ENCODE measurements at regions not wholly inside any gene's neighbourhood (a gene's known extent, or its start where the extent isn't known, plus 50 kb on each side); places are given as distances from the start of the nearest gene placed in this dataset.
"Not testable (repeated sequence)": the region's sequence is repeated elsewhere in the genome, so short reads cannot be mapped to it uniquely, and the experiment has no call there.

DNA sequence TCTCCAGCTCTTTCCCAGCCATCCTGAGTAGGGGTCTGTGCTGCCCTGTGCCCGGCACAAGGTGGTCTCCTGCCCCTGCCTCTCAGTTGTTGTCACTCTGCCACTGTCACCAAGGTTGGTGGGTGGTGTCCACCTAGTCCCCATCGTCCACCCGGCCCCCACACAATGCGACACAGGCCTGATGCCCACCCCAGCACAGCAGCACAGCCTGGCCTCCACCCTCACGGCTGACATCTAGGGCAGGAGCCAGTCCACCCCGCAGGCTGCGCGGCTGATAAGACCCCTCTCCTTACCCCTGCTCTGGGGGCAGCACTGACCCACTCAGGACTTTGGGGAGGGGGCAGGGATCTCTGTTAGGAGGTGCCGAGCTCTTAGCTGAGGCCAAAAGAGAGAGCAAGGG is 198.3 kb downstream of the LIPI start:
- TF ChIP-seq POLR2A (IDR thresholded peaks at IDR 0.05; ENCODE audit: extremely low read depth, insufficient read length) (no peak), MYC (IDR thresholded peaks at IDR 0.05; ENCODE audit: low read depth, low read length) (no peak)
- TF ChIP-seq, protein P1, sequence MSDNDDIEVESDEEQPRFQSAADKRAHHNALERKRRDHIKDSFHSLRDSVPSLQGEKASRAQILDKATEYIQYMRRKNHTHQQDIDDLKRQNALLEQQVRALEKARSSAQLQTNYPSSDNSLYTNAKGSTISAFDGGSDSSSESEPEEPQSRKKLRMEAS (IDR thresholded peaks at IDR 0.05; ENCODE audit: low read depth, low read length), result no peak
- H3K4me3 ChIP-seq (ENCODE audit: low read depth, low read length), result no peak overlapping the region
- DNase-seq (ENCODE audit: low read depth), result no peak

DNA sequence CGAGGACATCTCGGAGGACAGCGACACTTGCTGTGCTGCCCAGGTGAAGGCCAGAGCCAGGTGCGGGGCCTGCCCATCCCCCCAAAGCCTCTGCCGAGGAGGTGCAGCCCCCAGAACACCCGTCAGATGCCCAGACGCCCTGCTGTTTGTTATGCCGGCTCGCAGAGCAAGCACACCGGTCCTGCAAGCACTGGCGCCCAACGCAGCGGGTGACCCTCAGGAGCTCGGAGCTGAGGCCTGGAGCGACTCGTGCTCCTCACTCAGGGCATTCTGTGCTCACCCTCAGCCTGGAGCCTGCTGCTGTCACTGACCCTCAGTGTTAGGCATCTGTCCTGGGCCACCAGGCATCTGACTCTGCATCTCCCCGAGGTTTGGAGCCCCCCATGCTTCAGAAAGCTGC is 199.0 kb downstream of the LIPI start:
- DNase-seq (ENCODE audit: low read depth); H3K4me3 ChIP-seq (ENCODE audit: low read depth, low read length): not testable (repeated sequence)

DNA sequence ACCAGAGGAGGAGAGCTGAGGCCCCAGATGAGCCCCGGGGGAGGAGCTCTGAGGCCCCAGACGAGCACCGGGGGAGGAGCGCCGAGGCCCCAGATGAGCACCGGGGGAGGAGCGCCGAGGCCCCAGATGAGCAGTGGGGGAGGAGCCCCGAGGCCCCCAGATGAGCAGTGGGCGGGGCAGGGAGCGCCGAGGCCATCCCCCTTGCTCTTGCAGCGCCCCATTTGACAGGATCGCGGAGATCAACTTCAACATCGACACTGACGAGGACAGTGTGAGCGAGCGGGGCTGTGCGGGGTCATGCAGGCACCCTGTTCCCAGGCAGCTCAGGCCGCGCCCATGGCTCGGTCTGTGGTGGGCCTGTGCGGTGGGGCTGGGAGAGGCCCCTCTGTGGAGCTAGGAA is 199.6 kb downstream of the LIPI start:
- DNase-seq (ENCODE audit: low read depth); H3K4me3 ChIP-seq (ENCODE audit: low read depth, low read length): not testable (repeated sequence)

DNA sequence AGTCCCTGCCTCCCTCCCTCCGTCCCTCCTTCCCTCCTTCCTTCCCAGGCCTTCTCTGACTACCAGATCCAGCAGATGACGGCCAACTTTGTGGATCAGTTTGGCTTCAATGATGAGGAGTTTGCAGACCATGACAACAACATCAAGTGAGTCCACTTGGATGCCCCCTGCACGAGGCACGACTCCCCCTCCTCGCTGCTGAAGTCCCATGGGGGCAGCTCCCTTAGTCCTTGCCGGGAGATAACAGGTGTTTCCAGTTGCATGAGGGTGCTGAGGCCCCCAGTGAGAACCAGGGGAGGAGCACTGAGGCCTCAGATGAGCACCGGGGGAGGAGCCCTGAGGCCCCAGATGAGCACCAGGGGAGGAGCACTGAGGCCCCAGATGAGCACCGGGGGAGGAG is 200.0 kb downstream of the LIPI start:
- TF ChIP-seq, protein P1 (IDR thresholded peaks at IDR 0.05; ENCODE audit: low read depth, low read length), result no peak
- TF ChIP-seq POLR2A (IDR thresholded peaks at IDR 0.05; ENCODE audit: extremely low read depth, insufficient read length) (no peak), MYC (IDR thresholded peaks at IDR 0.05; ENCODE audit: low read depth, low read length) (no peak)
- TF ChIP-seq, protein P2, sequence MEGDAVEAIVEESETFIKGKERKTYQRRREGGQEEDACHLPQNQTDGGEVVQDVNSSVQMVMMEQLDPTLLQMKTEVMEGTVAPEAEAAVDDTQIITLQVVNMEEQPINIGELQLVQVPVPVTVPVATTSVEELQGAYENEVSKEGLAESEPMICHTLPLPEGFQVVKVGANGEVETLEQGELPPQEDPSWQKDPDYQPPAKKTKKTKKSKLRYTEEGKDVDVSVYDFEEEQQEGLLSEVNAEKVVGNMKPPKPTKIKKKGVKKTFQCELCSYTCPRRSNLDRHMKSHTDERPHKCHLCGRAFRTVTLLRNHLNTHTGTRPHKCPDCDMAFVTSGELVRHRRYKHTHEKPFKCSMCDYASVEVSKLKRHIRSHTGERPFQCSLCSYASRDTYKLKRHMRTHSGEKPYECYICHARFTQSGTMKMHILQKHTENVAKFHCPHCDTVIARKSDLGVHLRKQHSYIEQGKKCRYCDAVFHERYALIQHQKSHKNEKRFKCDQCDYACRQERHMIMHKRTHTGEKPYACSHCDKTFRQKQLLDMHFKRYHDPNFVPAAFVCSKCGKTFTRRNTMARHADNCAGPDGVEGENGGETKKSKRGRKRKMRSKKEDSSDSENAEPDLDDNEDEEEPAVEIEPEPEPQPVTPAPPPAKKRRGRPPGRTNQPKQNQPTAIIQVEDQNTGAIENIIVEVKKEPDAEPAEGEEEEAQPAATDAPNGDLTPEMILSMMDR (IDR thresholded peaks at IDR 0.05; ENCODE audit: low read depth, low read length), result no peak
- DNase-seq (ENCODE audit: low read depth), result no peak
- no peak overlapping the region for H3K4me3 ChIP-seq (ENCODE audit: low read depth, low read length)

DNA sequence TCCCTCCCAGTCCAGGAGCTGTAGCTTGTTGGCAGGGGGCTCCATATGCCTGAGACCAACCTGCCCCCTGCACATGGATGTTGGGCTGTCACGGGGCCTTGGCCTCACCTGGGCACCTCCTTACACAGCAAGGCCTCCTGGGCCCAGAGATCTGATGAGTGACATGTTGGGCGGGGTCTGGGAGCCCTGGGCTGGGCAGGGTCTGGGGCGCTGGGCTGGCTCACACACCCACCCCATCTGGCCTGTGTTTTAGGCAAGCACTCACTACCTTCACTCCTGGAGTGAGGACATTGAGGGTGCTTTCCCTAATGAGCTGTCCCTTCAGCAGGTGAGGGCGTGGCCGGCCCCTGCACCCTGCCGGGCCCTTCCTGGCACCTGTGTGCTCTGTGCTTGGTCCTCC is 200.8 kb downstream of the LIPI start:
- H3K4me3 ChIP-seq (ENCODE audit: low read depth, low read length); DNase-seq (ENCODE audit: low read depth): not testable (repeated sequence)

DNA sequence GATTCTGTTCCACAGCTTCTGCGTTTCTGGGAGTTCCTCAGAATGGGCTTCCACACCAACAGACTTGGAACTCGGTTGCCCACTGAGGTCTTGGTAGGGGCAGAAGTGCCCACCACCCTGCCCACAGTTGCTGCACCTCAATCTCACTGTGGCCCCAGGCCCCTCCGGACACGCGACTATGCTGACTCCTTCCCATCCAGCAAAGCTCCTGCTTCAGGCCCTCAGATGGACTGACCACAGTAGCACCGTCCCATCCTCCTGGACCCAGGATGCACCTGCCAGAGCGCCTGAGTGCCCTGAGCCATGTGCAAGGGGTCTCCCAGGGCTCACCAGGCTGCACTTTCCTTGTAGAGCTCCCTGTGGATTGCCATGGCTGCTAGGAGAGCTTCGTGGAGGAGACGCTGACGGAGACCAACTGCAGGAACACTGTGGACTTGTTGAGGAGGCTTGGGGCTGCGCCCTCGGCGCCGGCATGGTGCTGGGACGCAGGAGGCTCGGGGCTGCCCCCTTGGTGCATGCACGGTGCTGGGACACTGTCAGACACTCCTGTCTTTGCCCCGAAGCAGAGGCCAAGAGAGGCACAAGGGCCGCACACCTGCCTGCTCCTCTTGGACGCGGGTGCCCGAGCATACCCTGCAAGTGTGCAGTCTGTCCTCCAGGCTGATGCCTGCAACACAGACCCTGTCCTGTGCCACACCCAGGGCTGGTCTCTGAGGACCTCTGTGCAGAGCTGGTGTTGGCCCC is 201.3 kb downstream of the LIPI start:
- H3K4me3 ChIP-seq (ENCODE audit: low read depth, low read length); DNase-seq (ENCODE audit: low read depth): not testable (repeated sequence)

DNA sequence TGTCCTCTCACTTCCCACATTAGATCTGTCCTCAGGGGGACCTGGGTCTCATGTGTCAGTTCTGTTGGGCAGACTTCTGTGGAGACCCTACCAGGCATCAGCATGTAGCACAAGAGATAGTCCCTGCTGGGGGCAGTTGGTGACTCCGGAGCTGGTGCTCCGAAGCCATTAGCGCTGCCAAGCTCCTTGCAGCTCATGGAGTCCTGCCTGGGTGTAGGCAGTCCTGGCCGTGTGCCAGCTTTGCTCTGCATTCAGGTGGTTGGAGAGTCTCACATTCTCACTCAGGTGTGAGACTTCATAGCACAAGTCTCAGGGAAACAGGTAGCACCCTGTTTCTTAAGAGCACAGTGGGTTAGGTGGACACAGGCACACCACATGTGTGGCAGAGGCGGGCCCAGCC is 202.3 kb downstream of the LIPI start:
- not testable (repeated sequence) for H3K4me3 ChIP-seq (ENCODE audit: low read depth, low read length); DNase-seq (ENCODE audit: low read depth)

DNA sequence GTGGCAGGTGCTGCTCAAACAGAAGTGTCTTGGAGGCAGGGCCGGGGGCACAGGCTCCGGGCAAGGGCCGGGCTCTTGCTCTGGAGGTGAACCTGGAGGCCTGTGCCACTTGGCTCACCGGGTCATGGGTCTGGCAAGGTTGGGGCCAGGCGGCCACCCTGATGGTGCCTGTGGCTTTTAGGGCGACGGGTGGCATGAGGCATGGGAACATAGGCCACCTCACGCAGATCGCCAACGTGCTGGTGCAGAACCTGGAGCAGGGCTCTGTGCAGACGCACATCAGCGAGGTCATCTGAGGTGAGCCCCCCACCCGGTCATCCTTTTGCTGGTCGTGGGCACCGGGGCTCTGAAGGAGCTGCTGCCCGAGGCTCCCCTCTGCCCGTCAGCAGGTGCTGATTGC is 202.7 kb downstream of the LIPI start:
- not testable (repeated sequence) for DNase-seq (ENCODE audit: low read depth); H3K4me3 ChIP-seq (ENCODE audit: low read depth, low read length)

DNA sequence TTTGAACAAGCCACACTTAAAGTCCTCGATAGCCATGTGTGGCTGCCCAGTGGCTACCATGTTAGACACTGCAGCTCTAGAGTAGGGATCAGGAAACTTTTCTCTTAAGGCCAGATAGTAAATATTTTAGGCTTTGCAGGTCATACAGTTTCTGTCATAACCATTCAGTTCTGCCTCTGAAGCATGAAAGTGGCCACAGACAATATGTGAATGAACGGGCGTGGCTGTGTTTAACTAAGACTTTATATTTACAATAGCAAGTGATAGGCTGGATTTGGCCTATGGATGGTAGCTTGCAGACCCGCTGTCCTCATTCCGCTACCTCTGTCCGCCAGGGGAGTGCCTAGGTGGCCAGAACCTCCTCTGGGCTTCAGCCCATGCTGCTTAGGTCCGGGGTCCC is 204.6 kb downstream of the LIPI start:
- DNase-seq (ENCODE audit: low read depth), result not testable (repeated sequence)

DNA sequence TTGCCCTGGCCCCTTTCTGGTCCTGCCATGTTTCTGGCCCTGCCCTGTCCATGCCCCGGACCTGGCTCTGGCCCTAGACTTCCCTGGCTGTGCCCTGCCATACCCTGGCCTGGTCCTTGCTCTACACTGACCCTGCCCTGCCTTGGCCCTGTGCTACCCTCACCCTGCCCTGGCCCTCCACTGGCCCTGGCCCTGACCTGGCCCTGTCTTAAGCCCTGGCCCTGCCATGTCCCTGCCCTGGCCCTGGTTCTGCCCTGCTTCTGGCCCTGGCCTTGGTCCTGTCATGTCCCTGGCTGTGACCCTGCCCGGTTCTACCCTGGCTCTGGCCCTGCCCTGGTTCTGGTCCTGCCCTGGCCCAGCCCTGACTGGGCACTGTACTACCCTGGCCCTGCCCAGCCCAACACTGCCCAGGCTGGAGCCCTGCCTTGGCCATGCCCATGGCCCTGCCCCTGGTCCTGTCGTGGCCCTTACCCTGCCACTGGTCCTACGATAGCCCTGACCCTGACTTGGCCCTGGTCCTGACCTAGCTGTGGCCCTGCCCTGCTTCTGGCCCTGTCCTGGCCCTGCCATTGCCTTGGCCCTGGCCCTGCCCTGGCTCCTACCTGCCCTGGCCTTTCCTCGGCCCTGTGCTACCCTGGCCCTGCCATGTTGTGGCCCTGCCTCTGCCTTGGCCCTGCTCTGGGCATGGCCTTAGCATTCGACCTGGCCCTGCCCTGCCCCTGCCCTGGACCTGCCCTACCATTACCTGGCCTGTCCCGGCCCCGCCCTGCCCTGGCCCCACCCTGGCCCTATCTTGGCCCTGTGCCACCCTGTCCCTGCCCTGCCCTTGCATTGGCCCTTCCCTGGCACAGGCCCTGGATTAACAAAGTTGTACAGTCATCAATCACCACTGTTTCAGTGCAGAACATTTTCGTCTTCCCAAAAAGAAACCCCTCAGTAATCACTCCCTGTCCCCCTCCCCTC is 223.5 kb downstream of the LIPI start:
- not testable (repeated sequence) for H3K4me3 ChIP-seq (ENCODE audit: low read depth, low read length); DNase-seq (ENCODE audit: low read depth)

More for the DNA sequence above, 204.6 kb downstream of the LIPI start:
- not testable (repeated sequence) for H3K4me3 ChIP-seq (ENCODE audit: low read depth, low read length)

DNA sequence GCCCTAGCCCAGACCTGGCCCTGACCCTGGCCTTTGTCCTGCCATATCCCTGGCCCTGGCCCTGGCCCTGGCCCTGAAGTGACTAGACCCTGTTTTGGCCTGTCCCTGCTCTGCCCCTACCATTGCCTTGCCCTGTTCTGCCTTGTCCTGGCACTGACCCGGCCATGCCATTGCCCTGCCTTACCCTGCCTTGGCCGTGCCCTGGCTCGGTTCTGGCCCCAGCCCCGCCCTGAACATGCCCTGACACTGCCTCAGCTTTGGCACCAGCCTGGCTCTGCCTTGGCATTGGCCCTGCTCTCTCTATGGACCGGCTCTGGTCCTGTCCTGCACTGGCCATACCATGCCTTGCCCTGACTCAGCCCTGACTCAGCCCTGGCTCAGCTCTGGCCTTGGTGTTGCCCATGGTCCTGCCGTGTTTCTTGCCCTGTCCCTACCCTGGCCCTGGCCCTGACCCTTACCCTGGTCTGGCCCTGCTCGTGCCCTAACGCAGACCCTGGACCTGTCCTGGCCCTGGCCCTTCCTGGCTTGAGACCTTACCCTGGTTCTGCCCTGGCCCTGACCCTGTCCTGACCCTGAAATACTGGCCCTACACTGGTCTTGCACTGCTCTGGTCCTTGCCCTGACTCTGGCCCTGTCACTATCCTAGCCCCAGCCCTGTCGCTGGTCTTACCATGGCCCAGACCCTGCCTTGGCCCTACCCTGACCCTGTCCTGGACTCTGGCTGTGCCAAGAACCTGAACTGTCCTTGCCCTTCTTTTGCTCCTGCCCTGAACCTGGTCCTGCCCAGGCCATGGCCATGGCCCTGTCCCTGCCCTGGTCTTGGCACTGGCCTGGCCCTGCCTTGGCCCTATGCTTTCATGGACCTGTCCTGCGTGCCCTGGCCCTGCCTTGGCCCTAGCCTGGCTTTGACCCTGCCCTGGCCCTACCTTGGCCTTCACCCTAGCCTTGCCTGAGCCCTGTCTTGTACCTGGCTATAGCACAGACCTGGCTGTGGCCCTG is 224.6 kb downstream of the LIPI start:
- not testable (repeated sequence) for H3K4me3 ChIP-seq (ENCODE audit: low read depth, low read length); DNase-seq (ENCODE audit: low read depth)

DNA sequence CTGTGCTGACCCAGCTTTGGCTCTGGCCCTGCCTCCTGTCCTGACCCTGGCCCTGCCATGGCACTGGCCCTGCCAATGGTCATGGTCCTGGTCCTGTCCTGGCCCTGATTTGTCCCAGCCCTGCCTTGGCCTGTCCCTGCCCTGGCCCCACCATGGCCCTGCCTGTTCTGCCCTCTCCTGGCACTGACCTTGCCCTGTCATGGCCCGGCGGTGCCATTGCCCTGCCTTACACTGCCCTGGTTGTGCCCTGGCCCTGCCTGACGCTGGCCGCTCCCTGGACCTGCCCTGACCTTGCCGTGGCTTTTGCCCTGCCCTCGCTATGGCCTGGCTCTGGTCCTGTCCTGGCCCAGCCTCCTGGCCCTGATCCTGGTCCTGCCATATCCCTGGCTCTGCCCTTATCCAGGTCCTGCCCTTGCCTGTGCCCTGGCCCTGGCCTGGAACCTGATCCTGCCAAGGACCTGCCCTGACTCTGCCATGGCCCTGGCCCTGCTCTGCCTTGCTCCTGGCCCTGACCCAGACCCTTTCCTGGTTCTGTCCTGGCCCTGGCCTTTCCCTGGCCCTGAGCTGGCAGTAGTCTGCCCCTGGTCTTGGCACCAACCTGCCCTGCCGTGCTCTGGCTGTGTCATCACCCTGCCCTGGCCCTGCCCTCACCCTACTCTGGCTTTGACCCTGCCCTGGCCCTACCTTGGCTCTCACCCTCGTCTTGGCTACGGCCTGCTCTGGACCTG is 225.5 kb downstream of the LIPI start:
- H3K4me3 ChIP-seq (ENCODE audit: low read depth, low read length); DNase-seq (ENCODE audit: low read depth): not testable (repeated sequence)

DNA sequence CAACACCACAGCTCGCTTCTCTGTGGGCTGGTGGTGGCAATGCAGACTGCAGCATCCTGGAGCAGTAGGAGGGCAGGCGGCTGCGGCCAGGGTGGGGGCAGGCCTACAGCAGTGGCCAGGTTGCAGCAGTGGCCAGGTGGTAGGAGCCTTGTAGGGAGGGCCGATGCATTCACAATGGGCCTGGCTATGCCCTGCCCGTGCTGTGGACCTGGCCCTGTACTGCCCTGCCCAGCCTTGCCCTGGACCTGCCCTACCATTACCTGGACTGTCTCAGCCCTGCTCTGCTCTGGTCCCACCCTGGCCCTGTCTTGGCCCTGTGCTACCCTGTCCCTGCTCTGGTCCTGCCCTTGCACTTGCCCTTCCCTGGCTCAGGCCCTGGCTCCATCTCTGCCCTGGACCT is 226.0 kb downstream of the LIPI start:
- not testable (repeated sequence) for H3K4me3 ChIP-seq (ENCODE audit: low read depth, low read length); DNase-seq (ENCODE audit: low read depth)

DNA sequence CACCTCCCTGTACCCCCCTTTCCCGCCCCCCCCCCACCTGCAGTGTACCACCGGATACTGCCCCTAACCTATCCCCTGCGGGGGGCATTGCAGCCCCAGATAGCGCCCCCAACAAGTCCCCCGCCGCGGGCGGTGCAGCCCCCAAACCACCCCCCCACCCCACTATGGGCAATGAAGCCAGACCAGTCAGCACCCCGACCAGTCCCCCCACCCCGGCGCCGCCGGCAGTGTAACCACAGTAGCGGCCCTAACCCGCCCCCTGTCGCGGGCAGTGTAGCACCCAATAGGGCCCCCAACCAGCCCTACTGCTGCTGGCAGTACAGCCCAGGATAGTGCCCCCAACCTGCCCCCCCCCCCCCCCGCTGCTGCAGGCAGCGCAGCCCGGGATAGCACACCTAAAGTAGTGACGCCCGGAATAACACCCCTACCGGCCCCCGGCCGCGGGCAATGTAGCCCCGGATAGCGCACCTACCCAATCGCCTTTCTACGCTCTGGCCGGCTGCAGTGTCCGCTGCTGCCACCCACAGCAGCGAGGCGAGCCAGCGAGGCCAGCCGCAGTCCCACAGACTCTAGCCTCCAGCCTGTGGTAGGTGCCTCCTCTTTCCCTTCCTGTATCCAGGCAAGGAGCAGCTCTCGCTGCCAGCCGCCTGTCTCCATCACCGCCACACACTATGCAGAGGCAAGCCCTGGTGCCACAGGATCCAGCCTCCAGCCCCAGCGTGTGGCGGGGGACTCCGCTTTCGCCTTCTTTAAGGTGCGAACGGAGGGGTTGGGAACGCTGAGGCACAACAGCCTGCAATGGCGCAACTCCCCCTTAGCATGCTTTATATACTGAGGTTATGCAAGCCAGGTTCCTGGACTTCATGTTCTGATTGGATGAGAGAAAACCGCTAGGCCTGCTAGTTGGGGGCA is 229.3 kb downstream of the LIPI start:
- H3K4me3 ChIP-seq (ENCODE audit: low read depth, low read length); DNase-seq (ENCODE audit: low read depth): not testable (repeated sequence)
